Hepatocyte (in vitro differentiated cells): ENCODE measurements at regions not wholly inside any gene's neighbourhood (a gene's known extent, or its start where the extent isn't known, plus 50 kb on each side); places are given as distances from the start of the nearest gene placed in this dataset.

Source experiments
- DNase-seq: peaks from one replicate; pipeline ENCODE4 v3.0.0-alpha.2; 2016; ENCODE audit warnings: low spot score
- H2AFZ ChIP-seq: fragments of 200-600 bp; sonication (generic); 2 replicates; pipeline ENCODE4 v1.6.0; 2016; ENCODE audit warnings: antibody characterized with exemption, mild to moderate bottlenecking
- H3K27ac ChIP-seq: fragments of 200-600 bp; sonication (generic); 2 replicates; pipeline ENCODE4 v1.5.1; 2016; ENCODE audit warnings: mild to moderate bottlenecking
- H3K27me3 ChIP-seq: fragments of 200-600 bp; sonication (generic); 2 replicates; pipeline ENCODE4 v1.6.1; 2016
- H3K36me3 ChIP-seq: fragments of 200-600 bp; sonication (generic); replicated peaks from 2 replicates; pipeline ENCODE4 v1.5.1; 2016; ENCODE audit warnings: low read depth; ENCODE audit not compliant: insufficient read depth
- H3K4me1 ChIP-seq: fragments of 200-600 bp; sonication (generic); 2 replicates; pipeline ENCODE4 v1.5.1; 2016; ENCODE audit warnings: mild to moderate bottlenecking, moderate library complexity; ENCODE audit not compliant: insufficient read depth
- H3K4me2 ChIP-seq: fragments of 200-600 bp; sonication (generic); 2 replicates; pipeline ENCODE4 v1.6.0; 2016
- H3K4me3 ChIP-seq: fragments of 200-600 bp; sonication (generic); 2 replicates; pipeline ENCODE4 v1.5.1; 2016; ENCODE audit warnings: mild to moderate bottlenecking
- H3K79me2 ChIP-seq: fragments of 200-600 bp; sonication (generic); 2 replicates; pipeline ENCODE4 v1.6.0; 2017; ENCODE audit warnings: mild to moderate bottlenecking
- H3K9me2 ChIP-seq: fragments of 200-600 bp; sonication (generic); replicated peaks from 2 replicates; pipeline ENCODE4 v1.6.0; 2017; ENCODE audit warnings: mild to moderate bottlenecking; ENCODE audit not compliant: insufficient read depth
- H3K9me3 ChIP-seq: fragments of 200-600 bp; sonication (generic); 2 replicates; pipeline ENCODE4 v1.5.1; 2016; ENCODE audit warnings: low read depth, mild to moderate bottlenecking
- H4K20me1 ChIP-seq: fragments of 200-600 bp; sonication (generic); 2 replicates; pipeline ENCODE4 v1.6.0; 2016; ENCODE audit warnings: mild to moderate bottlenecking; ENCODE audit not compliant: insufficient read depth, poor library complexity, severe bottlenecking
- EZH2 ChIP-seq: fragments of 200-600 bp; sonication (generic); IDR thresholded peaks from 2 replicates; pipeline ENCODE4 v1.6.1; 2016; ENCODE audit warnings: antibody characterized with exemption, mild to moderate bottlenecking, borderline replicate concordance
- EZH2phosphoT487 ChIP-seq: fragments of 200-600 bp; sonication (generic); IDR thresholded peaks from one replicate; pipeline ENCODE4 v1.6.1; 2018; ENCODE audit warnings: antibody characterized with exemption, mild to moderate bottlenecking, low read depth, moderate library complexity; ENCODE audit not compliant: unreplicated experiment, severe bottlenecking
- WGBS: methylation state at CpG from one replicate; pipeline ENCODE4 v1.1.6; 2016; ENCODE audit warnings: low lambda C conversion rate; ENCODE audit errors: missing lambda C conversion rate; 5-methylcytosine and 5-hydroxymethylcytosine counted together
- TF ChIP-seq, protein P1 (sequence below): fragments of 200-600 bp; sonication (generic); IDR thresholded peaks from 2 replicates; pipeline ENCODE4 v1.5.1; 2016; ENCODE audit warnings: antibody characterized with exemption, mild to moderate bottlenecking; ENCODE audit not compliant: poor library complexity

DNA sequence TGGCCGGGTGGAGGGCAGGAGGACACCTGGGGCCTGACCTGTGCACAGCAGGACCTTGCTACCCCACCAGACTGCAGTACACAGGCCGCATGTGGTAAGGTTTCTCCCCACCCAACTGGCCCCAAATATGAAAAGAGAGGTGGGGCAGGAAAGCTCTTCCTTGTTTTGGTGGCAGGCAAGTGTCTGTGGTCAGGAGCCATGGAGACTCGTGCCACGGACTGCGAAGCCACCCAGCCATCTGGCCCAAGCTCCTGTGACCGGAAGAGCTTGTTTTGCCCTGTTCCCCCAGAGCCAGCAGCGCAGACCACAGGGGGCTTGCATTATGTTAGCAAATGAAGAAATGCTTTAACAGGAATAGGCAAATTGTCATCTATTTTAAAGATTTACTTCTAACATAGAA, 54.9 kb downstream of the OLIG1 start:
- H3K9me2 ChIP-seq, result no peaks in the 10 kb centered on the region
- DNase-seq, result no peak
- H3K79me2 ChIP-seq, result no peaks in the 10 kb centered on the region
- WGBS, result 96% methylated on average over 7 of the region's 7 CpGs
- no peaks in the 10 kb centered on the region for H3K4me1 ChIP-seq
- H3K4me2 ChIP-seq, result no peak overlapping the region
- H3K27me3 ChIP-seq, result peaks cover 30% of the 10 kb centered on the region
- no peak overlapping the region for H2AFZ ChIP-seq
- no peaks in the 10 kb centered on the region for H4K20me1 ChIP-seq
- H3K9me3 ChIP-seq, result no peaks in the 10 kb centered on the region
- H3K36me3 ChIP-seq, result no peaks in the 10 kb centered on the region
- H3K4me3 ChIP-seq, result no peak overlapping the region
- H3K27ac ChIP-seq, result no peak overlapping the region
- TF ChIP-seq, protein P1, sequence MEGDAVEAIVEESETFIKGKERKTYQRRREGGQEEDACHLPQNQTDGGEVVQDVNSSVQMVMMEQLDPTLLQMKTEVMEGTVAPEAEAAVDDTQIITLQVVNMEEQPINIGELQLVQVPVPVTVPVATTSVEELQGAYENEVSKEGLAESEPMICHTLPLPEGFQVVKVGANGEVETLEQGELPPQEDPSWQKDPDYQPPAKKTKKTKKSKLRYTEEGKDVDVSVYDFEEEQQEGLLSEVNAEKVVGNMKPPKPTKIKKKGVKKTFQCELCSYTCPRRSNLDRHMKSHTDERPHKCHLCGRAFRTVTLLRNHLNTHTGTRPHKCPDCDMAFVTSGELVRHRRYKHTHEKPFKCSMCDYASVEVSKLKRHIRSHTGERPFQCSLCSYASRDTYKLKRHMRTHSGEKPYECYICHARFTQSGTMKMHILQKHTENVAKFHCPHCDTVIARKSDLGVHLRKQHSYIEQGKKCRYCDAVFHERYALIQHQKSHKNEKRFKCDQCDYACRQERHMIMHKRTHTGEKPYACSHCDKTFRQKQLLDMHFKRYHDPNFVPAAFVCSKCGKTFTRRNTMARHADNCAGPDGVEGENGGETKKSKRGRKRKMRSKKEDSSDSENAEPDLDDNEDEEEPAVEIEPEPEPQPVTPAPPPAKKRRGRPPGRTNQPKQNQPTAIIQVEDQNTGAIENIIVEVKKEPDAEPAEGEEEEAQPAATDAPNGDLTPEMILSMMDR, result no peak
- TF ChIP-seq EZH2phosphoT487 (no peak), EZH2 (no peak)

DNA sequence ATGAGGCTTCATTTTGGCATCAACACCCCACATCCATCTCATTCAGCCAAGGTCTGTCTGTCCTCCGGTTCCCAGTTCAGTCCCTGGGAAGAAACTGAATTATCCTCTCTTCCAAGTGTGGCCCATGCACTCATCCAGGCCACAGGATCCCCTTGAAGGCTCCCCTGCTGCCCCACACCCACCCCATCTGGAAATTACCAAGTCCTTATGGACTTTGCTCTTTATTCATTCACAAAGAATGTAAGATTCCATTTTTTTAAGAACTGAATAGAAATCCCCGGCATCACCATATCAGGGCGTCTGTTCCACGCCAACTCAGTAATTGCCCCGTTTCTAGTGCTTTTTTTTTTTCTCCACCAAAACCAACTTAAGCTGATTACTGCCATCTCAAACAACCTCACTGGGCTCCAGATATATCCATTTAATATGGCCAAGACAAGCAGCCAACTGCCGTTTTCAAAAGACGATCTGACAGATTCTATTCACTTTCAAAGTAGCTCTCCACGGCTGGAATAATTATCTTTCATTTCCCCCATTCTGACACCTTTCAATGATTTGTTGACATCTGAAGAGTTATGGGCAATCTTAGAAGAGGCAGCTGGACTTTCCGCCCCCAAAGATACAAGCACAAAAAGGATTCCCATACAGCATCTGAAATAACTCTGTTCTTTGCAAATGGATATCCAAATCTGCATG, 55.9 kb downstream of the OLIG1 start:
- Histone ChIP-seq H4K20me1 (no peaks in the 10 kb centered on the region), H3K9me2 (no peaks in the 10 kb centered on the region), H3K4me2 (no peak overlapping the region), H2AFZ (no peak overlapping the region), H3K36me3 (no peaks in the 10 kb centered on the region), H3K27me3 (peaks cover 26% of the 10 kb centered on the region), H3K9me3 (no peaks in the 10 kb centered on the region), H3K79me2 (no peaks in the 10 kb centered on the region), H3K4me3 (no peak overlapping the region), H3K27ac (no peak overlapping the region), H3K4me1 (no peaks in the 10 kb centered on the region)
- no peak for DNase-seq
- no peak for TF ChIP-seq EZH2
- TF ChIP-seq, protein P1, result no peak
- 82% methylated on average over 9 of the region's 9 CpGs for whole genome bisulfite sequencing

DNA sequence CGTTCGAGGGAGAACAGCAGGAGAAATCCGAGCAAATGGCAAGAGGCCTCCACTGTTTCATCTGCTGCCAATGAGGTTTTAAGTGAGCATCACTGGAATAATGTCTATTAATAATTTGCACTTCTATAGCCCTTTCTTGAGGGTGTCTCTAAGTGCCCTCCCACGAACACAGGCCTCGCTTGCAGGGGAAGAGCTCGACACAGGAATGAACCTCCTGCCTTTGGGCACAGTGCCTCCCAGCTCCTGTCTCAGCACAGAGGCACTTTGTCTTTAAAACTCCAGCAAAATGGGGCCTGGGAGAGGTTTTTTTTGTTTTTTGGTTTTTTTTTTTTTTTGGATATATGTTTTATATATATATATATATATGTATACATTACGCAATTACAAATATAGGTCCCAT, 56.6 kb downstream of the OLIG1 start:
- Histone ChIP-seq H4K20me1 (no peaks in the 10 kb centered on the region), H3K36me3 (no peaks in the 10 kb centered on the region), H3K27ac (no peak overlapping the region), H2AFZ (no peak overlapping the region), H3K9me2 (no peaks in the 10 kb centered on the region), H3K27me3 (peaks cover 22% of the 10 kb centered on the region), H3K4me1 (no peaks in the 10 kb centered on the region), H3K4me3 (no peak overlapping the region), H3K79me2 (no peaks in the 10 kb centered on the region), H3K4me2 (peak overlapping the region; percentile 73), H3K9me3 (no peaks in the 10 kb centered on the region)
- TF ChIP-seq, protein P1, result no peak
- TF ChIP-seq EZH2, result no peak
- TF ChIP-seq EZH2phosphoT487, result no peak
- 77% methylated on average over 7 of the region's 7 CpGs for WGBS
- no peak for DNase-seq
